Osteocyte (in vitro differentiated cells): ENCODE measurements at regions not wholly inside any gene's neighbourhood (a gene's known extent, or its start where the extent isn't known, plus 50 kb on each side); places are given as distances from the start of the nearest gene placed in this dataset.

Experiments
- DNase-seq: peaks from one replicate; pipeline ENCODE4 v3.0.0; 2021; ENCODE audit warnings: mixed read lengths; ENCODE audit not compliant: unreplicated experiment; ENCODE audit errors: extremely low spot score
- H3K27ac Mint-ChIP-seq: one replicate; pipeline ENCODE4 v1.8.0; 2021; ENCODE audit warnings: mild to moderate bottlenecking, mixed read lengths; ENCODE audit not compliant: unreplicated experiment
- H3K27me3 Mint-ChIP-seq: one replicate; pipeline ENCODE4 v1.8.0; 2021; ENCODE audit warnings: mixed read lengths; ENCODE audit not compliant: unreplicated experiment
- H3K36me3 Mint-ChIP-seq: one replicate; pipeline ENCODE4 v1.8.0; 2021; ENCODE audit warnings: mixed read lengths; ENCODE audit not compliant: unreplicated experiment
- H3K4me1 Mint-ChIP-seq: one replicate; pipeline ENCODE4 v1.8.0; 2021; ENCODE audit warnings: mixed read lengths; ENCODE audit not compliant: unreplicated experiment
- H3K4me3 Mint-ChIP-seq: one replicate; pipeline ENCODE4 v1.8.0; 2021; ENCODE audit warnings: mild to moderate bottlenecking, moderate library complexity, mixed read lengths; ENCODE audit not compliant: unreplicated experiment
- H3K9me3 Mint-ChIP-seq: one replicate; pipeline ENCODE4 v1.8.0; 2021; ENCODE audit warnings: mixed read lengths; ENCODE audit not compliant: unreplicated experiment
- TF ChIP-seq, protein P1 (sequence below): fragments of 200-600 bp; sonication (generic); IDR thresholded peaks from 2 replicates; pipeline ENCODE4 v1.5.0; 2021; ENCODE audit warnings: antibody characterized with exemption, mild to moderate bottlenecking, moderate library complexity

DNA sequence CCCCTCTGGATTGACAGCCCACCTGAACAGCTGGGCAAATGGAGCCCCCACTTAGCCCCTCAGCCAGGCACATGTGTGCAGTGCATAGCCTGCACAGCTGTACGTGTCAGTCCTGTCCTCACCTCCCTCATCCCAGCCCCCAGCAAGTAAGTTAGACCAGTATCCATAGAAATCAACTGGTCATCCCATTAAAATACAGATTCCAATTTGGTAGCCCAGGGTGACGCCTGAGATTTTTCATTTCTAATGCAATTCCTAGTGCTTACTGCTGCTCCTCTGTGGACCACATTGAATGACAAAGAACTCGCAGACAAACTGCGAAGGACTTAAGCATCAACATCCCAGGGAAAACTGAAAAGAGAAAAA, 99.0 kb upstream of the GJB5 start:
- no peak overlapping the region for H3K27ac Mint-ChIP-seq

DNA sequence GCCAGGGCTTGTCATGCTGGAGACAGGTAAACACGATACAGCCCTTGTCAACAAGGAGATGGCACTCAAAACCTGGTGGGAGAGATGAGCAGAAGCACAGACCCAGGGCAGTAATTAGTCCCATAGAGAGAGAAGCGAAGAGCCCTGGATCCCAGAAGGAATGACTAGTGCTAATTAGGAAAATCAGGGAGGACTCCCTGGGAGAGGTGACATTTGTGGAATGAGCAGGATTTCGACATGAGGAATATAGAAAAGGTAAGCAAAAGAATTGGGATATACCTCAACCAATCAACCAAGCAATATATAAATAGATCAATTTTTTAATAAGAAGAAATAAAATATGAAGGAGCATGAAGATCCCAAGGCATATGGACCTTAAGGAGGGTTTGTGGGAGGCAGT, 98.5 kb upstream of the GJB5 start:
- H3K9me3 Mint-ChIP-seq: no peaks in the 10 kb centered on the region
- no peaks in the 10 kb centered on the region for H3K27me3 Mint-ChIP-seq
- H3K36me3 Mint-ChIP-seq: no peaks in the 10 kb centered on the region
- no peak overlapping the region for H3K27ac Mint-ChIP-seq
- H3K4me1 Mint-ChIP-seq: no peaks in the 10 kb centered on the region
- H3K4me3 Mint-ChIP-seq: no peak overlapping the region
- TF ChIP-seq, protein P1, sequence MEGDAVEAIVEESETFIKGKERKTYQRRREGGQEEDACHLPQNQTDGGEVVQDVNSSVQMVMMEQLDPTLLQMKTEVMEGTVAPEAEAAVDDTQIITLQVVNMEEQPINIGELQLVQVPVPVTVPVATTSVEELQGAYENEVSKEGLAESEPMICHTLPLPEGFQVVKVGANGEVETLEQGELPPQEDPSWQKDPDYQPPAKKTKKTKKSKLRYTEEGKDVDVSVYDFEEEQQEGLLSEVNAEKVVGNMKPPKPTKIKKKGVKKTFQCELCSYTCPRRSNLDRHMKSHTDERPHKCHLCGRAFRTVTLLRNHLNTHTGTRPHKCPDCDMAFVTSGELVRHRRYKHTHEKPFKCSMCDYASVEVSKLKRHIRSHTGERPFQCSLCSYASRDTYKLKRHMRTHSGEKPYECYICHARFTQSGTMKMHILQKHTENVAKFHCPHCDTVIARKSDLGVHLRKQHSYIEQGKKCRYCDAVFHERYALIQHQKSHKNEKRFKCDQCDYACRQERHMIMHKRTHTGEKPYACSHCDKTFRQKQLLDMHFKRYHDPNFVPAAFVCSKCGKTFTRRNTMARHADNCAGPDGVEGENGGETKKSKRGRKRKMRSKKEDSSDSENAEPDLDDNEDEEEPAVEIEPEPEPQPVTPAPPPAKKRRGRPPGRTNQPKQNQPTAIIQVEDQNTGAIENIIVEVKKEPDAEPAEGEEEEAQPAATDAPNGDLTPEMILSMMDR: no peak
- DNase-seq: no peak

More for the DNA sequence above, 99.0 kb upstream of the GJB5 start:
- Mint-ChIP-seq H3K27me3 (no peaks in the 10 kb centered on the region), H3K36me3 (no peaks in the 10 kb centered on the region), H3K4me1 (no peaks in the 10 kb centered on the region), H3K4me3 (no peak overlapping the region), H3K9me3 (no peaks in the 10 kb centered on the region)
- peak; percentile 34 for DNase-seq
- TF ChIP-seq, protein P1: no peak

DNA sequence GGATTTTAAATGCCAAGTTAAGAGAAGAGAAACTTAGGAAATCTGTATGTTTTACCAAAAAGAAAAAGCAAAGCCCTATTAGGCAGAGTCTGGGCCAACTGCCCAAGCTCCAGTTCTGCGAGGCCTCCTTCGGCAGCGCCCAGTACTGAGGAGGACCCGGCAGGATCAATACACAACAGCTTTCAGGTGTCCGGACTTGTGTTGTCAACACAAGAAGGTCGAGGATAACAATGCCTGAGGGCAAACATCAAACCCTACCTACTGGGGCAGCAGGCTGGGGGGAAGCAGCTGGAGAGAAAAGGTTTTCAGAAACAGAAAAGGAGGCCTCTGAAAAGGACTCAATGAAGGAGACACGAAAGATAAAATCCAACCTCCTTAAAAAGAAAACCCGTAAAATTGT, 98.1 kb upstream of the GJB5 start:
- peak; percentile 53 for DNase-seq
- no peaks in the 10 kb centered on the region for H3K36me3 Mint-ChIP-seq
- TF ChIP-seq, protein P1: no peak
- no peaks in the 10 kb centered on the region for H3K27me3 Mint-ChIP-seq
- no peak overlapping the region for H3K4me3 Mint-ChIP-seq
- H3K4me1 Mint-ChIP-seq: no peaks in the 10 kb centered on the region
- H3K27ac Mint-ChIP-seq: no peak overlapping the region
- H3K9me3 Mint-ChIP-seq: no peaks in the 10 kb centered on the region

DNA sequence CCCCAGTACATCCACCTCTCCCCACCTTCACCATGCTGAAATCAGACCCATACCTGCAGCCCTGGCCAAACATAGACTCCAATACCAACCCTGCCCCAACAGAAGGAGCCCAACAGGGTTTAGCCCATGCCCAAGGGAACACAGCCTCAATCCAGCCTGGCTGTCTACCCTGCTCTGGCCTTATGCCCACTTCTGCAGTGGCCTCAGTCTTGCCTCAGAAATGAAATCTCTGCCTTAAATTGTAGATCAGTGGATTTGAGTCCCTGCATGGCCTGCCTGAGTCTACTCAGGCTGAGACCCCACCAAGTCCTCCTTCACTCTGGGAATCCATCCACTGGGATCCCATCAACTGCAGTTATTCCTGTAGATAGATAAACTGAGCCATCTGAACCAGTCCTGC, 97.6 kb upstream of the GJB5 start:
- Mint-ChIP-seq H3K27ac (no peak overlapping the region), H3K9me3 (no peaks in the 10 kb centered on the region), H3K27me3 (no peaks in the 10 kb centered on the region), H3K4me3 (no peak overlapping the region), H3K4me1 (no peaks in the 10 kb centered on the region), H3K36me3 (no peaks in the 10 kb centered on the region)
- DNase-seq: peak; percentile 57
- TF ChIP-seq, protein P1: no peak

DNA sequence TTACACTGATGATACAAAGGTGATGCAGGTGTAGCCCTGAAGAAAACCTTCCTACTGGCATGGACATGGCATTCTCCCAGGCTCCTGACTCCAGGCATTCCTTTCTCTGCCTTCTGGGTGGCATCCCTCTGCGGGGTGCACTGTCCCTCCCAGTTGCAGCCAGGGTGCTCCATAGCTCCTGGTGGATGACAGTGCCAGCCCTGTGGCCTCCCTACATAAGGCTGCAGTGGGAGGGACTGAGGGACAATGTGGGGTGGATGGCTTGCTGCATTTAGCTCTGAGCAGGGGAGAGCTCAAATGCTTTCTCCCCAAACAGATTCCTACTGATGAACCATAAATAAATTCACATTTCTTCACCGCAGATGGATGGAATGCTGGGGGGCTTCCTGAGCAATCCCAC, 97.0 kb upstream of the GJB5 start:
- Mint-ChIP-seq H3K36me3 (no peaks in the 10 kb centered on the region), H3K4me1 (no peaks in the 10 kb centered on the region), H3K9me3 (no peaks in the 10 kb centered on the region), H3K4me3 (no peak overlapping the region), H3K27me3 (no peaks in the 10 kb centered on the region), H3K27ac (no peak overlapping the region)
- DNase-seq: peak; percentile 65
- TF ChIP-seq, protein P1: no peak
